ENCODE measurements at regions not wholly inside any gene's neighbourhood (a gene's known extent, or its start where the extent isn't known, plus 50 kb on each side); places are given as distances from the start of the nearest gene placed in this dataset.

DNA sequence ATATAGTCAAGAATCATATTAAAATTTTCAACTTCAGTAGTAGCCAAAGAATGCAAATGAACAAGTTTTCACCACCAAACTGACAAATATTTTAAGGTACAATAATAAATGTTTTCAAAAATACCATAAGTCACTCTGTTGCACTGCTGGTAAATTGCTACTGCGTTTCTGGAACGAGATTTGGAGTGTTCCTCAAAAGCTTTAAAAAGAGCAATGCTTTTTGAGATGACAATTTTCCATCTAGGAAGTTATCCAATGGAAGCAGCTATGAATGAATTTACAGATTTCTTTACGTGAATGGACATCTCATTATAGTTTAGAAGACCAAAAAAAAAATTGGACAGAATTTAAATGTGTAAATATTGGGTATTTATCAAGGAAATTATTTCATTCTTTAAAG, 173.2 kb upstream of the OR13F1 start:
- Histone ChIP-seq H3K36me3 (ENCODE audit: control insufficient read depth in 4 of 4, insufficient read depth in 3 of 4, low read depth in 1 of 4, low read length in 3 of 4) (no peaks in the 10 kb centered on the region), H3K9ac (ENCODE audit: low read depth in 1 of 2, low read length in 2 of 2) (no peak overlapping the region), H3K27ac (ENCODE audit: low read depth in 1 of 2, low read length in 2 of 2) (no peak overlapping the region), H3K27me3 (ENCODE audit: control insufficient read depth in 4 of 4, insufficient read depth in 4 of 4, low read length in 3 of 4) (no peaks in the 10 kb centered on the region), H3K9me3 (ENCODE audit: control insufficient read depth in 4 of 4, low read length in 3 of 4) (peaks cover 0 to 9% (median 1%) of the 10 kb centered on the region in 4 donors), H3K4me1 (ENCODE audit: control insufficient read depth in 4 of 4, insufficient read depth in 4 of 4, low read length in 3 of 4) (no peaks in the 10 kb centered on the region), H3K4me3 (ENCODE audit: low read depth in 1 of 3, low read length in 3 of 3) (no peak overlapping the region)
- TF ChIP-seq RXRA (IDR thresholded peaks at IDR 0.05): no peak
- no peak for TF ChIP-seq EGR1 (IDR thresholded peaks at IDR 0.05; ENCODE audit: low read depth in 2 of 2)
- TF ChIP-seq, protein P1, sequence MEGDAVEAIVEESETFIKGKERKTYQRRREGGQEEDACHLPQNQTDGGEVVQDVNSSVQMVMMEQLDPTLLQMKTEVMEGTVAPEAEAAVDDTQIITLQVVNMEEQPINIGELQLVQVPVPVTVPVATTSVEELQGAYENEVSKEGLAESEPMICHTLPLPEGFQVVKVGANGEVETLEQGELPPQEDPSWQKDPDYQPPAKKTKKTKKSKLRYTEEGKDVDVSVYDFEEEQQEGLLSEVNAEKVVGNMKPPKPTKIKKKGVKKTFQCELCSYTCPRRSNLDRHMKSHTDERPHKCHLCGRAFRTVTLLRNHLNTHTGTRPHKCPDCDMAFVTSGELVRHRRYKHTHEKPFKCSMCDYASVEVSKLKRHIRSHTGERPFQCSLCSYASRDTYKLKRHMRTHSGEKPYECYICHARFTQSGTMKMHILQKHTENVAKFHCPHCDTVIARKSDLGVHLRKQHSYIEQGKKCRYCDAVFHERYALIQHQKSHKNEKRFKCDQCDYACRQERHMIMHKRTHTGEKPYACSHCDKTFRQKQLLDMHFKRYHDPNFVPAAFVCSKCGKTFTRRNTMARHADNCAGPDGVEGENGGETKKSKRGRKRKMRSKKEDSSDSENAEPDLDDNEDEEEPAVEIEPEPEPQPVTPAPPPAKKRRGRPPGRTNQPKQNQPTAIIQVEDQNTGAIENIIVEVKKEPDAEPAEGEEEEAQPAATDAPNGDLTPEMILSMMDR (IDR thresholded peaks at IDR 0.05; ENCODE audit: low read depth, low read length, missing input control): no peak
- no peak for TF ChIP-seq FOXA1 (IDR thresholded peaks at IDR 0.05)
- TF ChIP-seq, protein P2, sequence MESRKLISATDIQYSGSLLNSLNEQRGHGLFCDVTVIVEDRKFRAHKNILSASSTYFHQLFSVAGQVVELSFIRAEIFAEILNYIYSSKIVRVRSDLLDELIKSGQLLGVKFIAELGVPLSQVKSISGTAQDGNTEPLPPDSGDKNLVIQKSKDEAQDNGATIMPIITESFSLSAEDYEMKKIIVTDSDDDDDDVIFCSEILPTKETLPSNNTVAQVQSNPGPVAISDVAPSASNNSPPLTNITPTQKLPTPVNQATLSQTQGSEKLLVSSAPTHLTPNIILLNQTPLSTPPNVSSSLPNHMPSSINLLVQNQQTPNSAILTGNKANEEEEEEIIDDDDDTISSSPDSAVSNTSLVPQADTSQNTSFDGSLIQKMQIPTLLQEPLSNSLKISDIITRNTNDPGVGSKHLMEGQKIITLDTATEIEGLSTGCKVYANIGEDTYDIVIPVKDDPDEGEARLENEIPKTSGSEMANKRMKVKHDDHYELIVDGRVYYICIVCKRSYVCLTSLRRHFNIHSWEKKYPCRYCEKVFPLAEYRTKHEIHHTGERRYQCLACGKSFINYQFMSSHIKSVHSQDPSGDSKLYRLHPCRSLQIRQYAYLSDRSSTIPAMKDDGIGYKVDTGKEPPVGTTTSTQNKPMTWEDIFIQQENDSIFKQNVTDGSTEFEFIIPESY (IDR thresholded peaks at IDR 0.05): no peak
- TF ChIP-seq NR2F2 (IDR thresholded peaks at IDR 0.05): no peak
- no peak for TF ChIP-seq SP1 (IDR thresholded peaks at IDR 0.05)
- no peak for TF ChIP-seq RAD21 (IDR thresholded peaks at IDR 0.05)
- TF ChIP-seq, protein P3, sequence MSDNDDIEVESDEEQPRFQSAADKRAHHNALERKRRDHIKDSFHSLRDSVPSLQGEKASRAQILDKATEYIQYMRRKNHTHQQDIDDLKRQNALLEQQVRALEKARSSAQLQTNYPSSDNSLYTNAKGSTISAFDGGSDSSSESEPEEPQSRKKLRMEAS (IDR thresholded peaks at IDR 0.05): no peak
- no peak for TF ChIP-seq TAF1 (conservative IDR thresholded peaks at IDR 0.05)
- 87% methylated on average over 3 of the region's 3 CpGs for WGBS
- DNase-seq (ENCODE audit: low spot score): no peak

DNA sequence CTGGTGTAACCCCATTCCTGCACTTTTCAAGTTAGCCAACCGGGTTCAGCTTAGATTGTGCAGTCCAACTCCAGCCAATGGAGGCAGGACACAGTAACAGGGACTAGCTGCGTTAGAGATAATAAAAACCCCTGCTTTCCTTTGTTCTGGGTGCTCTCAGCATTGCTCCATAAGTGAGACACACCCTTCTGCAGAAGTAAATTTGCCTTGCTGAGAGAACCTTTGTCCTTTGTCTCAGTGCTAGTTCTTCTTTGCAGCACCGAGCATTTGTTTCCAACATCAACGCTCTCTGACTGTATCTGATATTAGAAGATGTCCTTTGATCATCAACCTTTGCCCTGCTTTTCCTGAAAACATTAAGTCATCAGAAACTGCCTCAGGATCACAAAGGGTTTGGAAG, 169.5 kb upstream of the OR13F1 start:
- no peak overlapping the region for H3K27ac ChIP-seq (ENCODE audit: low read depth in 1 of 2, low read length in 2 of 2)
- no peaks in the 10 kb centered on the region for H3K36me3 ChIP-seq (ENCODE audit: control insufficient read depth in 4 of 4, insufficient read depth in 3 of 4, low read depth in 1 of 4, low read length in 3 of 4)
- no peak overlapping the region for H3K9ac ChIP-seq (ENCODE audit: low read depth in 1 of 2, low read length in 2 of 2)
- no peak overlapping the region for H3K4me3 ChIP-seq (ENCODE audit: low read depth in 1 of 3, low read length in 3 of 3)
- no peaks in the 10 kb centered on the region for H3K4me1 ChIP-seq (ENCODE audit: control insufficient read depth in 4 of 4, insufficient read depth in 4 of 4, low read length in 3 of 4)
- peaks cover 0 to 9% (median 1%) of the 10 kb centered on the region in 4 donors for H3K9me3 ChIP-seq (ENCODE audit: control insufficient read depth in 4 of 4, low read length in 3 of 4)
- 71% methylated on average over 4 of the region's 4 CpGs for WGBS
- no peak for DNase-seq (ENCODE audit: low spot score)
- TF ChIP-seq SP1 (IDR thresholded peaks at IDR 0.05) (no peak), EGR1 (IDR thresholded peaks at IDR 0.05; ENCODE audit: low read depth in 2 of 2) (no peak), RXRA (IDR thresholded peaks at IDR 0.05) (no peak), FOXA2 (IDR thresholded peaks at IDR 0.05) (no peak), FOXA1 (IDR thresholded peaks at IDR 0.05) (no peak), TAF1 (conservative IDR thresholded peaks at IDR 0.05) (no peak), YY1 (IDR thresholded peaks at IDR 0.05) (no peak), RAD21 (IDR thresholded peaks at IDR 0.05) (no peak), HNF4A (conservative IDR thresholded peaks at IDR 0.05) (no peak)
- TF ChIP-seq, protein P4, sequence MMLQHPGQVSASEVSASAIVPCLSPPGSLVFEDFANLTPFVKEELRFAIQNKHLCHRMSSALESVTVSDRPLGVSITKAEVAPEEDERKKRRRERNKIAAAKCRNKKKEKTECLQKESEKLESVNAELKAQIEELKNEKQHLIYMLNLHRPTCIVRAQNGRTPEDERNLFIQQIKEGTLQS (IDR thresholded peaks at IDR 0.05): no peak
- TF ChIP-seq, protein P2 (IDR thresholded peaks at IDR 0.05): no peak
- TF ChIP-seq, protein P1 (IDR thresholded peaks at IDR 0.05; ENCODE audit: low read depth, low read length, missing input control): no peak
- no peaks in the 10 kb centered on the region for H3K27me3 ChIP-seq (ENCODE audit: control insufficient read depth in 4 of 4, insufficient read depth in 4 of 4, low read length in 3 of 4)

Data from liver (tissue), 8 donors.